SHP77 (cell line): ENCODE measurements at regions not wholly inside any gene's neighbourhood (a gene's known extent, or its start where the extent isn't known, plus 50 kb on each side); places are given as distances from the start of the nearest gene placed in this dataset.
"Not testable (repeated sequence)": the region's sequence is repeated elsewhere in the genome, so short reads cannot be mapped to it uniquely, and the experiment has no call there.

Experiments
- DNase-seq, 2 experiments: peaks; one replicate each; lab custom pipeline; 2025; lab: John Stamatoyannopoulos, UW

DNA sequence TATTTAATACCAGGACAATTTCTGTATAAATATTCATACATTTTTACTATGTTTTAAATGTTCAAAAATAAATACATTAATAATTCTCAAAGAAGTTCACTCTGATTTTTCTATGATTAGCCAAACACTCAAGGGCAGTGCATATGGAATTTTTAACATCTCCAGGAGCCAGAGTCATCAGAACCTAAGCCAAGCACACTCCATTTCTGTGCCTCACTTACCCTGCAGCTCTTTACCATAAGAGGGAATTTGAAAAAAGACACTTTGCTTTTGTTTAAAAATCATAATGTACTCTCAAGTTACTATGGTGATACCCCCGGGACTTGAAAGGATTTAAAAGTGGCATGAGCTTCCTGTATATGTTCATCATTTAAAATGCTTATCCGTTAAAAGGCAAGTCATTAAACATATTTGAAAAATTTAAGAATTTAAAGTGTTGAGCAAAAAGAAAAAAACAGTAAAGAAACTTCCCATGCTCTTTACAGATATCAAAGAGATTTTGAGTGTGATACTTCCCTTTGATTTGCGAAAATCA, 747.4 kb upstream of the NECTIN3 start:
- no peak for DNase-seq

DNA sequence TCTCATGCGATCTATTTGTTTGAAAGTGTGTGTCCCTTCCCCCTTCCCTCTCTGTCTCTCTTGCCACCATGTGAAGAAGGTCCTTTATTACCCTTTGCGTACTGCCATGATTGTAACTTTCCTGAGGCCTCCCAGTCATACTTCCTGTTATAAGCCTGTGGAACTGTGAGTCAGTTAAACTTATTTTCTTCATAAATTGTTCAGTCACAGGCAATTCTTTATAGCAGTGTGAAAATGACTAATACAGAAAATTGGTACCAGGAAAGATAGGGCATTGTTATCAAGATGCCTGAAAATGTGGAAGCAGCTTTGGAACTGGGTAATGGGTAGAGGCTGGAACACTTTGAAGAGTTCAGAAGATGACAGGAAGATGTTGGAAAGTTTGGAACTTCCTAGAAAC, 743.7 kb upstream of the NECTIN3 start:
- no peak for DNase-seq

DNA sequence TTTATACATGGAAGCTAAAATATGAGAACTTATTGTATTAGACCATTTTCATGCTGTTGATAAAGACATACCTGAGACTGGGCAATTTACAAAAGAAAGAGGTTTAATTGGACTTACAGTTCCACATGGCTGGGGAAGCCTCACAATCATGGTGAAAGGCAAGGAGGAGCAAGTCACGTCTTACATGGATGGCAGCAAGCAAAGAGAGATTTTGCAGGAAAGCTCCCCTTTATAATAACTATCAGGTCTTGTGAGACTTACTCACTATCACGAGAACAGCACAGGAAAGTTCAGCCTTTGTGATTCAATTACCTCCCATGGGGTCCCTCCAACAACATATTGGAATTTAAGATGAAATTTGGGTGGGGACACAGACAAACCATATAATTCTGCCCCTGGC, 740.1 kb upstream of the NECTIN3 start:
- DNase-seq = not testable (repeated sequence)

DNA sequence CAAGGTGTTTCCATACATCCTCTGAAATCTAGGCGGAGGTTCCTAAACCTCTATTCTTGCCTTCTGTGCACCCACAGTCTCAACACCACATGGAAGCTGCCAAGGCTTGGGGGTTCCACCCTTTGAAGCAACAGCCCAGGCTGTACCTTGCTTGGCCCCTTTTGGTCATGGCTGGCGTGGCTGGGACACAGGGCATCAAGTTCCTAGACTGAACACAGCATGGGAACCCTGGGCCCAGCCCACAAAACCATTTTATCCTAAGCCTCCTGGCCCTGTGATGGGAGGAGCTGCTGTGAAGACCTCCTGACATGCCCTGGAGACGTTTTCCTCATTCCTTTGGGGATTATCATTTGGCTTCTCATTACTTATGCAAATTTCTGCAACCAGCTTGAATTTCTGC, 739.0 kb upstream of the NECTIN3 start:
- DNase-seq = no peak

DNA sequence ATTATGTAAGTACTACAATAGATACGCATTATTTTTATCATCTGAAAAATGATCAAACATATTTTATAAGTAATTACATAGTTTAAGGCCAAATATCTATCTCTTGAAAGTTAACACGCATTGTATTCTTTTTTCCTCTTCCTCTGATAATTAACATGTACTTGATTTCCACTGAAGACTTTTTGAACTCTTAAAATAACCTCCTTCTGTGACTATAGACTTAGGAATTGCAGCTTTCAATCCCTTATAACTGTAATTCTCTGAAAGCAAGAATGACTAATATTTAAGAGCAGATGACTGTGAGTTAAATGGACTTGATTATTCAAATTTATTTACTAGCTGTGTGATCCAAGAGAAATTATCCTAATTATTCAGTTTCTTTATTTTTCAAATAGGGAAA, 730.6 kb upstream of the NECTIN3 start:
- DNase-seq = no peak

DNA sequence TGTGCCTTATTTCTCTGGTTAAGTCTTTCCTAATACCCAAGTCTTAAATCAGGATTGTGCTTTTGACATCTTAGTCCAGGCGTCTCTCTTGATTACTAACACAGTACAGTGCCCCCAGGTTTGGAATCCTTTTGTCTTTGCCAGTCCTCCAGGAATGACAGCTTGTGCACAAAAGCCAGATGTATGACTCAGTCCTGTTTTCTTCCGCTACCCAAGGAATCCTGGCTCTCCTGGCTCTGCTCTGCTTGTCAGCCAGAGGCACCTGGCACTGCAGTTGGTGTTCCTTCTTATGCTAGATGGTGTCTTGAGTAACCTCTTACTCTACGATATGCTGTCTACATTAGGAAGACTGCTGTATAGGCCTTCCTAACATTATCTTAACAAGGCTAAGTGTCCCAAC, 728.2 kb upstream of the NECTIN3 start:
- no peak for DNase-seq

DNA sequence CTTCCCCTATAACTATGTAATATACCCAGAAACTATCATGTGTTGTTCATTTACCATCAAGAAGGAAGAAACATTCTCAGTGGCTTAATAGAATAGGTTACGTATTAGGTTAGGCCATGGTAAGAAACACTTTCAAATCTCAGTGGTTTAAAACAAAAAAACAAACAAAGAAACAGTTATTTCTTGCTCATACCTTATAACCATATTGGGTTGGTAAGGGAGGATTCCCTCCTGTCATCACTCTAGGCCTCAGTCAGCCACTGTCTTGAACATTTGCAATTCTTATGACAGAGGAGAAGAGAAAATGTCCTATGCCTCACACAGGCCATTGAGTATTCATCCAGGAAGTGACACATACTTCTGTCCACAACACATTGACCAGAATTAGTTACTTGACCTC, 727.7 kb upstream of the NECTIN3 start:
- DNase-seq = no peak

DNA sequence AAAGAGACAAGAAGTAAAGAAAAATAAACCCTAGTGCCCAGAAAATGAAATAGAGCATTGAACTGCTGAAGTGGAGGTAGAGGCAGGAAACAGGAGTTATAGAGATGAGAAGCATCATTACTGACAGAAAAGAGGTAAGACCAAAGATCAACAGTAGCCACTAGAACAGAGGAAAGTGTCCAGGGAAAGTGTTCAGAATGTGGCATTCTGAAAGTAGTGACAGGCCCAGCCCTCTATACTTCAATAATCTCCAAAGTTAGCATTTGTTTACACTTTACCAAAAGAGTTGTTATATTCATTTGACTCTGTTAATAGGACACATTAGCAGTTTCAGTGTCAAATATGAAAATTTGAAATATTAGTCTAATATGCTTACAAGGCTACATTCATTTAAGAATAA, 727.1 kb upstream of the NECTIN3 start:
- DNase-seq = no peak

DNA sequence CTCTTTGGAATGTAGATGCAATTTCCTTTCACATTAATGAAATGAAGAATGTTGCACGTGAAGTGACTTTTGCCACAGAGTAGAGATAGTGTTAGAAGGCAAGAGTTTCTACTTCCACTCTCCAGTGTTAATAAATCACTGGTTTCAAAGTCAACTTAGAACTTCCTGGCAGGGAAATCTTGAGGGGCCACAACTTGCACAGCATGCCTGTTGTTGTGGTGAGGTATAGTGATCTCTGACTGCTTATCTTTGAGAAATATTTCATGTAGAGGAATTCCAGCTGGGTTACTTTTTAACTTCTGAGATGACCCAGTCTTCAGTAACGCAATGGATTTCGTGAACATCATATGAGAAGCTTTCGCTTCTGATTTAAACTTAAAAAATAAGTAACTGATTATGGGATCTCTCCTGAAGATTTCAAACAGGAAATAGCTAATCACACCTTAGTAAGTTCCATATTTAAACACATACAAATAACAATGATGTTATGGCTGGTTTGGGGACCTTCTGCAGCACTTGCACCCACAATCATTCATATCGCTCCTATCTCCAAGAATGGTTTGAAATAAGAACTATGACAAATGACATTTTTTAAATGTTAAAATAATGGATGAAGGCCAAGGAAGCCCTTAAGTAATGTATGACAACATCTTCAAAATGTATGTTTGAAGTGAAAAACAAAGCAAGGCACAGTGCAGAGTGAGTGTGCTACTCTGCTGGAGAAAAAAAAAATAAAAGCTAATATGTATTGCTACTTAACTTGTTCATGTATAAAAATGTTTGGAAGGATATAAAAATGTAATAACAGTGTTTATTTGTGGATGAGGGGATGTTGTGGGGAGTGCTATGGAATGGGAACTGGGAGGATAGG, 726.5 kb upstream of the NECTIN3 start:
- DNase-seq = no peak

DNA sequence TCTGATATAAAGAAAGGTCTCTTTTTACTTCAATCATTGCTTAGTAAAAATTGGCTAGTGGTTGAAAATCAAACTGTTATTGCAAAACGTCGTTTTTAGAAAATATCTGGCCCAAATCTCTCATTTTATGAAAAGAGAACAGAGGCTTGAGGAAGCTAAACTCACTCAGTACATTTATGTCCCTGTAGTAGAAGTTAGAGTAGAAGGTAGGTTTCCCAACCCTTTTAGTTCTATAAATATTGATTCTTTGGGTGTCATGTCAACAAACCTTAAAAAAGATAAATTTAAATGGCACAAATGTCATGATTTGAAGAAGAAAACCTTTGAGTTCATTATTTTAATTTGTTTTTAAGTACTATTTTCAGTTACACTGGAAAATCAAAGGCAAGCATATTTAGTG, 722.3 kb upstream of the NECTIN3 start:
- no peak for DNase-seq

DNA sequence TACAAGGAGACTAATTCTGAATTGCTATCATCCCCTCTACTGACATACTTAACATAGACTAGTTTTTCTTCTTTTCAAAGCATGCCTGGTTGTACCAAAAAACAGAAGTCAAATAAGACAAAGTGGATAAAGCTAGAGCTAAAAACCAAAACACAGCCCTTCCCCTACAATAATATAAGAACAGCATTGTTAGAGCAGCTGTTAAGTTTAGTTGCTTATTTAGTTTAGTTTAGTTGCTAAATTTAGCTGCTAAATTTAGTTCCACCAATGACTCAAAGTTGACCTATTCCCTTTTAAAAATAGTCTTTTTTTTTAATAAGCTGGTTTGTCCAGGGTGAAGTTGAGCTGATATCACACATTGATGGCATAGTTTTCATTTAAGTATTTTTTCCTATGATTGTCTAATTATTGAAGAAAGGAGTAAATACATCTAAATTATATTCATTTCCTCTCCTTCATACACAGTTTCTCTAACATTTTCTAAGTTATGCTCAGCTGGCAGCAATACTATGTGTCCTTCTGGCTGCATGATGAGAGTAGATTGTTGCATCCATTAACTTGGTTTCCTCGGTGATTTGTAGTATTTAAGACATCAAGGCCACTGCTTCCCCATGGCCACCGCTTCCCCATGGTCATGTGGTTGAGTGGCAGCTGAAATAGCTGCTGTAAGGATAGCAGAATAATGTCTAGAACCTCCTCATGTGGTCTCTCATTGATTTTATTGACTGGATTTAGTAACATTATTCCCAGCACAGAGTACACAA, 718.6 kb upstream of the NECTIN3 start:
- no peak for DNase-seq

DNA sequence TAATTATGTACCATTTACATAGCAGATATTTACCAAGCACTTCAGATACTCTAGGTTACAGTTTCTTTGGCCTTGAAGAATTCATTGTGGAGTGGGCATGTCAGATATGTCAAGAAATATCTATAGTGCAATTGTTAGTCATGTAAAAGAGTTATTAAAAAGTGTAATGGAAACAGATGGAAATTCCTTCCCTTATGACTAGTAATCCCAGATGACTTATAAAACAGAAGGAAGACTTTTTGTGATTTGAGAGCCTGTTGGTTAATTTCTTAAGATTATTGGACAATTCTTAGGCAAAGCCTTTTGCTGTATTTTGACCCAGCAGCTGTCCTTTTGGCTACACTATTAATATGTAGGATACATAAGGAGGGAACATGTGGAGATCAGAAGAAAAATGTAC, 708.9 kb upstream of the NECTIN3 start:
- DNase-seq = no peak

DNA sequence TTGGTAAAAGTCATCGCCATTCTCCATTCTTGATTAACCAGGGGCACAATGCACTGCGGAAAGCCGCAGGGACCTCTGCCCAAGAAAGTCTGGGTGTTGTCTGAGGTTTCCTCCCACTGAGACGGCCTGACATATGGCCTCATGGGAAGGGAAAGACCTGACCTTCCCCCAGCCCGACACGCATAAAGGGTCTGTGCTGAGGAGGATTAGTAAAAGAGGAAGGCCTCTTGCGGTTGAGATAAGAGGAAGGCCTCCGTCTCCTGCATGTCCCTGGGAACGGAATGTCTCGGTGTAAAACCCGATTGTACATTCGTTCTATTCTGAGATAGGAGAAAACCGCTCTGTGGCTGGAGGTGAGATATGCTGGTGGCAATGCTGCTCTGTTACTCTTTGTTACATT, 704.3 kb upstream of the NECTIN3 start:
- DNase-seq = not testable (repeated sequence)

DNA sequence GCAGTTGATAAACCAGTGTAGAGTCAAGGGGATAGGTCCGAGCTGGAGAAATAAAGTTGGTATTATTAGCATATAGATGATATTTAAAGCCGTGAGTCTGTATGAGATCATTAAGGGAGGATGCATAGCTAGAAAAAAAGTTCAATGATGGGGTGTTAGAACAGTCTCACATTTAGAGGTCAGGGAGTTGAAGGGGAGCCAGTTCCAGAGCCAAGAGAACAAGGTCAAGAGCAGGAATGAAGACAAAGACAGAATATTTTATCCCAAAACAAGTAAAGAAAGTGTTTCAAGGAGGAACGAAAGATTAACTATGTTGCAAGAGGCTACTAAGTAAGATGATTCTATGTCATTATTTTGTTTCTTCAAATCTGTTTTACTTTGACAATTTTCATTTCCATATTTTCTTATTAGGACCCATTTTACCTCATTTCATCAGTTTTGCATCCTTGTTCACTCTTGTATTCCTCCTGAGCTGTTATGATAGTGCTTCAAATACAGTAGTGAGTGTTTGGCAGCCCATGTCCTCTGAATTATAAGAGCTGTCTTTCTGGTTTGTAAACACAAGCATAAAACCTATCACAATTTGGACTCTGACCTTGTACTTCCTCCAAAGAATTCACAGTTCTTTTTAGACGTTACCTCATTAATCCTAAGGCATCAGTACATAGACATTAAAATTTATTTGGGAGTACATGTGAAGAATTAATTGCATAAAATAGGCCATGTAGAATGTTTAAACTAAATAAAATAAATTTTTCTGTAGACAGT, 695.7 kb upstream of the NECTIN3 start:
- no peak for DNase-seq

DNA sequence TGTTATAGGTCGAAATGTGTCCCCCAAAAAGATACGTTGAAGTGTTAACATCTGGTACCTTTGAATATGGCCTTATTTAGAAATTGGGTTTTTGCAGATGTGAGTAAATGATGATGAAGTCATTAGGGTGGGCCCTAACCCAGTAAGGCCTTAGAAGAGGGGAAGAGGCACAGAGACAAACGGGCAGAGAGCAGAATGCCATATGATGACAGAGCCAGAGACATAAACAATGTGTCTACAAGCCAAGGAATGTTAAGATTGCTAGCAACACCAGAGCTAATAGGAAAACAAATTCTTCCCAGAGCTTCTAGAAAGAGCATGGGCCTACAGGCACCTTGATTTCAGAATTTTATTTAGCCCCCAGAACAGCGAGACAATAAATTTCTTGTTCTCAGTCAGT, 693.1 kb upstream of the NECTIN3 start:
- DNase-seq = no peak

DNA sequence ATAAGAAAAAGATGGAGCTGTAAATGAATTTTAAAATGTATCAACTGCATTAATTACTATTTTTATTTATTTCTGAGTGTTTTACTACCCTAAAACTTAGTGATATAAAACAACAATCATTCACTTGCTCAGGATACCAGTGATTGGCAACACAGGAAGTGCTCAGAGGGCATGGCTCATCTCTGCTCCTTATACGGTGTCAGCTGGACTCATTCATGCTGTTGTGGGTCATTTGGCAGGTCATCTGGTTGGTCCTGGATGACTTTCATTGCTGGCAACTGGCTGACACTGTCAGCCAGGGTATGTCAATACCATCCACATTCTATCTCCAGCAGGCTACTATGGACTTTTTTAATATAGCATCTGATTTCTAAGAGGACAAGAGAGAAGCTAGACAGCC, 689.6 kb upstream of the NECTIN3 start:
- DNase-seq = peak; percentile 15 to 38

DNA sequence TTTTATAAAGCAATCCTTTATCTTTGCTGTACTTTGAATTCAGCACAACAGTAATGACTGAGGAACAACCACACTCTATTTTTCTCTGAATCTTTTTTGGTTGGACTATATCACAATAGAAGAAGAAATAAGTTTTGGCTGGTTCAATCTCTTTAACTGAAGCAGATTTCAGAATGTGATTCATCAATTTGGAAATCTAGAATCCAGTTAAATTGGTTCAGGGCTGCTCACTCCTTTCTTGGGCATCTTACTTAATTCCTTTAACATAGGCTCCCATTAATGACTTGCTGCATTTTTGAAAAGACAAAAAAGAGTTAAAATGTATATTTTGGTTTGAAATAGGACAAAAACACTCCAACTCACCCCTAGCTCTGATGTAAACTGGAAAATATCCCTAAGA, 688.3 kb upstream of the NECTIN3 start:
- DNase-seq = no peak

DNA sequence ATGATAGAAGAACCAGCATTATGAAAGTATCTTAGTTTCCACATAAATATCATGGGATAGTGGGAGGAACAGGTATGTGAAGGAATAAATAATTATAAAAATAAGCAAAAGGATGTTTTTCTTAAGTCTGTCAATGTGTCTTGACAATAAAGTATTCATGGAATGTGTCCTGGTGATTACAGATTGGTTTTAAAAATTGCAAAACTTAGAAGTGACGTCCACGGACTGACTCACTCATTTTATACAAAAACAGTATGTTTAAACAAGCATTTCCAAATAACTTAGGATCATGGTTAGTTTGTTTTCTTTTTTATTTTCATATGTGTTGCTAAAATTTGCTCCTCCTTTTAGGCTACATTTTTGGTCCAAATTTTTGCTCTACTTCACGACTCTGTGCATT, 687.0 kb upstream of the NECTIN3 start:
- no peak for DNase-seq

DNA sequence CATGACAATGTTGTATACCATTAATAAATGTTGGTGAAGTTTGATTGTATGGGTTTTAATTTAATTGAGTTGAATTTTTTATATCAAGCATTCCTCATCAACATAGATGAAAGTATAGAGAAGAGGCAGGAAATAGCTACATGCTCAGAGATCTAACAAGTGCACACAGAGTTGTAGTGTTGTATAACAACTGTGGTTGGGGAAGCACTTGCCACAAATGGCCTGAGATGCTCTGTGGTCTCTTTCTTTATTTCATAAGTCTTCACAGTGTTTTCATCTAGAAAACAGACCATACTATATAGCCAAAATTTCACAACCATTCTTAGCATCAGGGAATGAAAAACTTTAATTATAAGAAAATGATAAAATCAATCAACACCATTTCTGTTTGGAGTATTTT, 682.6 kb upstream of the NECTIN3 start:
- DNase-seq = no peak

DNA sequence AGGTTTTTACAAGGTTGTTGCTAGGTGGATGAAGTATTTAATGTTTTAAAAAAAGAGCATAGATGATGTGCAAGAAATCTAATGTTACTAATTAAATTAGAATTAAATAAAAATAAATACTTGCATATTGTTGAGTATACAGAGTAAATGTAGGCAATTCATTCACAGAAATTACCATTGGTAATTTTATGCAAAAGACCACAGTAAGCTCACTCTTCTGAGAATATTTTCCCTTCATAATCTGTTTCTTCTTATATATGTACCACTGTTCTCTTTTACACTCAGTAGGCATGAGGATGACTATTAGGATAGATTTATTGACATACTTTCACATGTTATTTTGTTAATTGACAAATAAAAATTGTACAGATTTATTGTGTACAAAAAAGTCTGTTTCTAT, 681.2 kb upstream of the NECTIN3 start:
- DNase-seq = no peak

DNA sequence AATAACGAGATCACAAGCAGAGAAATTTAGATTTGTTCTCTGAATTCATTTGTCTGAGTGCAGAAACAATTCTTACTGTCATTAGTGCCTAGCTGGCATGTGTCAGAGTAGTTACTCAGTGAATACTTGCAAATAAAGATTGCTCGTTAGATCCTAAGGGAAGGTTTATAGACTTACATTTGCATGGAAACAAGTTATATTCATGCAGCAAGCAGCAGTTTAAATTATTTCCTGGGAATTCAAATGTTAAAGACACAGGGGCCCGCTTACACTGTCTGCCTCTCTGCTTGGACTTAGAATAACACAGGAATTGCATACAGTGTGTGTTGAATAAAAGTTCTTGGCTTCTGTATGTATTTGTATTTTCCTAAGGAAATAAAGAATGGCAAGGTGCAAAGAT, 680.6 kb upstream of the NECTIN3 start:
- DNase-seq = no peak

DNA sequence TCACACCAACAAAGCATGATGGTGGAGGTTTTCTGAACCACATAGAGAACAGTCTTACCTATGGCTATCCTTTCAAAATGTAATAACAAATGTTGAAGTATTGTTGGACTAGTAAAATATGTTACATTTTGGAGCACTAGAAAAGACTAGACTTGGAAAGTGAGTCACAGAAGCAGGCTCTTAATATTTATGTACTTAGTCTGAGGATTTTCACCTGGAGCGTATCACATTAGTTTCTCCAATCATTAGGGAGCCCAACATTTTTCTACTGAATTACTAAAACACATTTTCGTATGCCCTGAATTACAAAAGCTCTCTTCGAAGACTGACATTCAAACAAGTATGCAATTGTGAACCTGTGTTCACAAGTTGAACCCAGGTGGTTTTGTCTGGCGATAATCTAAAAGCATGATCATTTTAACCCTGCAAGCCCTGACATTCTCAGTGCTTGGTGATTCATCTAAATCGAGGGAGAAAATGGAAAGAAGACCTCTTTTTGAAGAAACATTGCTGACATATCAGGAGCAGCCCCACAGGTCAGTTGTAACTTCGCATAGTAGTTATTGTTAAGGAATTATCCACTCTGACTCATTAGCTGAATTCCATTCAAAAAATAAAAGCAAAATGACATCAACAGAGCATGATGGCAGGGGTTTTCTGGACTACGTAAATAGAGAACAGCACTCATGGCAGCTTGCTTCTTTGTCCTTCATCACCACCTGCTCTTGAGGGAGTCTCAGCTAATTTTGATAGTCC, 679.8 kb upstream of the NECTIN3 start:
- DNase-seq = no peak
